ENCODE measurements at regions not wholly inside any gene's neighbourhood (a gene's known extent, or its start where the extent isn't known, plus 50 kb on each side); places are given as distances from the start of the nearest gene placed in this dataset.
"Not testable (repeated sequence)": the region's sequence is repeated elsewhere in the genome, so short reads cannot be mapped to it uniquely, and the experiment has no call there.

- no peaks in the 10 kb centered on the region for H3F3A ChIP-seq (ENCODE audit: insufficient read depth, low read length, poor library complexity, severe bottlenecking)
- H3K9me3 ChIP-seq (ENCODE audit: low read length) = no peaks in the 10 kb centered on the region
- H3K4me2 ChIP-seq (ENCODE audit: low read length) = no peak overlapping the region
- H2AFZ ChIP-seq (ENCODE audit: low read depth, low read length) = no peak overlapping the region
- TF ChIP-seq EP300 (conservative IDR thresholded peaks at IDR 0.05; ENCODE audit: poor library complexity, severe bottlenecking) = no peak
- no peak for TF ChIP-seq SMC3 (conservative IDR thresholded peaks at IDR 0.05; ENCODE audit: poor library complexity)
- no peak for TF ChIP-seq EZH2 (IDR thresholded peaks at IDR 0.05; ENCODE audit: borderline replicate concordance, insufficient read depth, low read length, poor library complexity, severe bottlenecking)
- TF ChIP-seq POLR2AphosphoS5 (IDR thresholded peaks at IDR 0.05) = no peak
- no peak for TF ChIP-seq MXI1 (conservative IDR thresholded peaks at IDR 0.05; ENCODE audit: poor library complexity, severe bottlenecking)
- TF ChIP-seq, protein P1, sequence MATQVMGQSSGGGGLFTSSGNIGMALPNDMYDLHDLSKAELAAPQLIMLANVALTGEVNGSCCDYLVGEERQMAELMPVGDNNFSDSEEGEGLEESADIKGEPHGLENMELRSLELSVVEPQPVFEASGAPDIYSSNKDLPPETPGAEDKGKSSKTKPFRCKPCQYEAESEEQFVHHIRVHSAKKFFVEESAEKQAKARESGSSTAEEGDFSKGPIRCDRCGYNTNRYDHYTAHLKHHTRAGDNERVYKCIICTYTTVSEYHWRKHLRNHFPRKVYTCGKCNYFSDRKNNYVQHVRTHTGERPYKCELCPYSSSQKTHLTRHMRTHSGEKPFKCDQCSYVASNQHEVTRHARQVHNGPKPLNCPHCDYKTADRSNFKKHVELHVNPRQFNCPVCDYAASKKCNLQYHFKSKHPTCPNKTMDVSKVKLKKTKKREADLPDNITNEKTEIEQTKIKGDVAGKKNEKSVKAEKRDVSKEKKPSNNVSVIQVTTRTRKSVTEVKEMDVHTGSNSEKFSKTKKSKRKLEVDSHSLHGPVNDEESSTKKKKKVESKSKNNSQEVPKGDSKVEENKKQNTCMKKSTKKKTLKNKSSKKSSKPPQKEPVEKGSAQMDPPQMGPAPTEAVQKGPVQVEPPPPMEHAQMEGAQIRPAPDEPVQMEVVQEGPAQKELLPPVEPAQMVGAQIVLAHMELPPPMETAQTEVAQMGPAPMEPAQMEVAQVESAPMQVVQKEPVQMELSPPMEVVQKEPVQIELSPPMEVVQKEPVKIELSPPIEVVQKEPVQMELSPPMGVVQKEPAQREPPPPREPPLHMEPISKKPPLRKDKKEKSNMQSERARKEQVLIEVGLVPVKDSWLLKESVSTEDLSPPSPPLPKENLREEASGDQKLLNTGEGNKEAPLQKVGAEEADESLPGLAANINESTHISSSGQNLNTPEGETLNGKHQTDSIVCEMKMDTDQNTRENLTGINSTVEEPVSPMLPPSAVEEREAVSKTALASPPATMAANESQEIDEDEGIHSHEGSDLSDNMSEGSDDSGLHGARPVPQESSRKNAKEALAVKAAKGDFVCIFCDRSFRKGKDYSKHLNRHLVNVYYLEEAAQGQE (IDR thresholded peaks at IDR 0.05; ENCODE audit: borderline replicate concordance) = no peak
- no peak for TF ChIP-seq TAF1 (IDR thresholded peaks at IDR 0.05; ENCODE audit: low read depth)
- TF ChIP-seq CTCF (IDR thresholded peaks at IDR 0.05; ENCODE audit: poor library complexity, severe bottlenecking) = no peak
- TF ChIP-seq RAD21 (conservative IDR thresholded peaks at IDR 0.05) = no peak
- H3K79me2 ChIP-seq (replicated peaks; ENCODE audit: insufficient read depth, low read length) = no peaks in the 10 kb centered on the region
- H3K36me3 ChIP-seq (ENCODE audit: insufficient read depth, low read length) = no peaks in the 10 kb centered on the region
- no peaks in the 10 kb centered on the region for H4K20me1 ChIP-seq (ENCODE audit: insufficient read depth)
- H3K4me3 ChIP-seq (ENCODE audit: low read length) = no peak overlapping the region
- no peak overlapping the region for H3K27ac ChIP-seq (ENCODE audit: low read length)
- H3K9me2 ChIP-seq (ENCODE audit: insufficient read depth, low read length) = no peaks in the 10 kb centered on the region
- no peaks in the 10 kb centered on the region for H3K27me3 ChIP-seq (ENCODE audit: insufficient read depth, low read depth, low read length)
- no peak overlapping the region for H3K9ac ChIP-seq (ENCODE audit: low read length)
Measured at GRCh38 chr7:91383905-91384274, 119.7 kb downstream of the FZD1 start.

- not testable (repeated sequence) for H3K27ac ChIP-seq (ENCODE audit: low read length); H3K9me3 ChIP-seq (ENCODE audit: low read length); H3K36me3 ChIP-seq (ENCODE audit: insufficient read depth, low read length); H3F3A ChIP-seq (ENCODE audit: insufficient read depth, low read length, poor library complexity, severe bottlenecking); H3K4me2 ChIP-seq (ENCODE audit: low read length); H3K9me2 ChIP-seq (ENCODE audit: insufficient read depth, low read length); H4K20me1 ChIP-seq (ENCODE audit: insufficient read depth); H3K9ac ChIP-seq (ENCODE audit: low read length); H3K27me3 ChIP-seq (ENCODE audit: insufficient read depth, low read depth, low read length); H3K79me2 ChIP-seq (replicated peaks; ENCODE audit: insufficient read depth, low read length); H3K4me3 ChIP-seq (ENCODE audit: low read length); H2AFZ ChIP-seq (ENCODE audit: low read depth, low read length)
Measured at GRCh38 chr7:91394757-91395156, 130.5 kb downstream of the FZD1 start.

DNA sequence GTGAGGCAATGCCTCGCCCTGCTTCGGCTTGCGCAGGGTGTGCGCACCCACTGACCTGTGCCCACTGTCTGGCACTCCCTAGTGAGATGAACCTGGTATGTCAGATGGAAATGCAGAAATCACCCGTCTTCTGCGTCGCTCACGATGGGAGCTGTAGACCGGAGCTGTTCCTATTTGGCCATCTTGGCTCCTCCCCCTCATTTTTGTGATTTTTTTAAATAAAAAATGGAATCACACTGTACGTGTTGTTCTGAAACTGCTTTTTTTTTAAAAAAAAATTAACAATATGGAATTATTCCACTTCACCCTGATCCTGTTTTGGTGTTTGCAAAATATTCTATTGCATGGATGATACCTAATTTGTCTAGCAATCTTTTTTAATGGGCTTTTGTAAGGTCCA, 131.1 kb downstream of the FZD1 start:
- H3K4me3 ChIP-seq (ENCODE audit: low read length); H3K27ac ChIP-seq (ENCODE audit: low read length); H3K36me3 ChIP-seq (ENCODE audit: insufficient read depth, low read length); H3K79me2 ChIP-seq (replicated peaks; ENCODE audit: insufficient read depth, low read length); H3K27me3 ChIP-seq (ENCODE audit: insufficient read depth, low read depth, low read length); H4K20me1 ChIP-seq (ENCODE audit: insufficient read depth); H3K9ac ChIP-seq (ENCODE audit: low read length); H3F3A ChIP-seq (ENCODE audit: insufficient read depth, low read length, poor library complexity, severe bottlenecking); H2AFZ ChIP-seq (ENCODE audit: low read depth, low read length); H3K4me2 ChIP-seq (ENCODE audit: low read length); H3K9me3 ChIP-seq (ENCODE audit: low read length); H3K9me2 ChIP-seq (ENCODE audit: insufficient read depth, low read length): not testable (repeated sequence)

All from neural cell (in vitro differentiated cells).